Activated naive CD4-positive, alpha-beta T cell treated with anti-CD3 and anti-CD28 coated beads, Interleukin-2, amount 50 U/mL, for 24 hours (primary cell): ENCODE measurements at regions not wholly inside any gene's neighbourhood (a gene's known extent, or its start where the extent isn't known, plus 50 kb on each side); places are given as distances from the start of the nearest gene placed in this dataset.

ENCODE experiments used
- H3K27ac Mint-ChIP-seq: one replicate; pipeline ENCODE4 v1.8.0; 2021; ENCODE audit warnings: mild to moderate bottlenecking, mixed read lengths
- H3K27me3 Mint-ChIP-seq: one replicate; pipeline ENCODE4 v1.8.0; 2021; ENCODE audit warnings: mixed read lengths
- H3K36me3 Mint-ChIP-seq: one replicate; pipeline ENCODE4 v1.8.0; 2021; ENCODE audit warnings: mixed read lengths
- H3K4me1 Mint-ChIP-seq: one replicate; pipeline ENCODE4 v1.8.0; 2021; ENCODE audit warnings: mixed read lengths
- H3K4me3 Mint-ChIP-seq: one replicate; pipeline ENCODE4 v1.8.0; 2021; ENCODE audit warnings: mild to moderate bottlenecking, mixed read lengths
- H3K9me3 Mint-ChIP-seq: one replicate; pipeline ENCODE4 v1.8.0; 2021; ENCODE audit warnings: mixed read lengths

DNA sequence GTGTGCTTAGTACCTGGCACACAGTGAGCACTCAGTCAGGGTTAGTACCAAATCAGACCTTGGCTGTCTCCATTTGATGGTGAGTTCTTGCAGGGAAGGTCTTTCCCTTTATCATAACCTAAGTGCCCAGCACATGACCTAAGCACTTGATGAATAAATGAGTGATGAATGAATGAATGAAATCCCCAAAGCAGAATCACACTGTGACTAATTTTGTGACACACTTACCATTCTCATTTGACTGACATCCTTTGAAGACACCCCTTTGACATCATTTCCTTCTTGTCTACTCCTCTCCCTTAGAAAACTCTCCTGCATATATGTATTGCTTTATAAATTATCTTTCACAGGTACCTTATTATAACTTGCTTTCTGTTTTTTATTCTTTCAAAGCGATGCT is 130.2 kb upstream of the ELL2 start:
- peaks cover 1% of the 10 kb centered on the region for H3K27me3 Mint-ChIP-seq
- H3K4me3 Mint-ChIP-seq, result no peak overlapping the region
- H3K27ac Mint-ChIP-seq, result no peak overlapping the region
- H3K36me3 Mint-ChIP-seq, result no peaks in the 10 kb centered on the region
- no peaks in the 10 kb centered on the region for H3K4me1 Mint-ChIP-seq
- no peaks in the 10 kb centered on the region for H3K9me3 Mint-ChIP-seq

DNA sequence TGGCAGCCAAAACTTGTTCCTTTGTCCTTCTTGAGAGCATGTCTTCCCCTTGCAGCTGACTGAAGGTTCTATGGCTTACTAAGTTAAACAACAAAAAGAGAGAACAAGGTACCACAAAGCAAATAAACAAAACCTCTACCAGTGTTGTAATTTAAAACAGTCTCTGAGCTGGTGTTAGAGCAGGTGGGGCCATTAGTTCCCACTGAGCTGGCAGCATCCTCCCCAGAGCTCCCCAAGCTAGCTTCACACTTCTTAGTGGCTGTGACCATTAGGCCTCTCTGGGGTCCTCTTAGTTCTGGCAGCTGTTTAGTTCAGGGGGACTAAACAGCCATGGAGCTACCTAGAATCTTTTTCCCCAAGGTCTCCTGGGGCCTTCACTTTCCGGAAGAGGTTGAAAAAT is 128.6 kb upstream of the ELL2 start:
- H3K27ac Mint-ChIP-seq, result no peak overlapping the region
- H3K4me1 Mint-ChIP-seq, result no peaks in the 10 kb centered on the region

DNA sequence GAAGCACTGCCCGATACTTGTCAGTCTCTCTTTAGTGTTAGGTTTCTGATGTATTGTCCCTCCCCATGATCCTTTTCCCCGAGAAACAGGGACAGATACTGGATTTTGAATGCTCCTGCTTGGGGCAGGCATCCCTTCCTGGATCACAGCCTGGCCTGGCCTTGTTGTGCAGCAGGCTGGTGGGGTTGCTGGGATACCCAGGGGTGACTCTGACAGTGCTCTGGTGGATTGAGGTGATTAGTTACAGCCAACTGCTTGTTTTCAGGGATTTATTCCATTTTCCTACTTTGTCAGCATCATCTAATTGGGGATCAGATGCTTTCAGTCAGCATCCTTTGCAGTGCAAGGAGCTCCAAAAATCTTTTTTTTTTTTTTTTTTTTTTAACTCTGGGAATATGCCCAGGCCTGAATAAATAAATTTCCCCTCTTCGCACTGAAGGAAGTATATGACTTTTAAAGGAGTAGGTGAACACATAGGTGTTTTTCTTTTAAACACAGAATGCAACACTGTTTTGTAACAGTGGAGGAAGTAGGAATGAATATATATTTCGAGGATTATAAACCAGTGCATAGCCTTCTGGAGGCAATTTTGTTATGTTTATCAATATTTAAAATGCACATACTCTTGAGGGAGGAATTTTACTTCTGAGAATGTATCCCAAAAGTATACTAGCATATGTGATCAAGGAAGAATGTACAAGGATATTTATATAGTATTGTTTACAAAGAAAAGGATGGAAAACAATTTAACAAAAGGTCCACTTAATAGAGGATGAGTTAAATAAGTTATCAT is 127.3 kb upstream of the ELL2 start:
- no peaks in the 10 kb centered on the region for H3K36me3 Mint-ChIP-seq
- no peak overlapping the region for H3K27ac Mint-ChIP-seq
- peaks cover 5% of the 10 kb centered on the region for H3K27me3 Mint-ChIP-seq
- H3K4me3 Mint-ChIP-seq, result no peak overlapping the region
- no peaks in the 10 kb centered on the region for H3K9me3 Mint-ChIP-seq
- no peaks in the 10 kb centered on the region for H3K4me1 Mint-ChIP-seq

More for the DNA sequence above, 128.6 kb upstream of the ELL2 start:
- H3K9me3 Mint-ChIP-seq, result no peaks in the 10 kb centered on the region
- no peak overlapping the region for H3K4me3 Mint-ChIP-seq
- no peaks in the 10 kb centered on the region for H3K36me3 Mint-ChIP-seq
- H3K27me3 Mint-ChIP-seq, result peaks cover 1% of the 10 kb centered on the region

DNA sequence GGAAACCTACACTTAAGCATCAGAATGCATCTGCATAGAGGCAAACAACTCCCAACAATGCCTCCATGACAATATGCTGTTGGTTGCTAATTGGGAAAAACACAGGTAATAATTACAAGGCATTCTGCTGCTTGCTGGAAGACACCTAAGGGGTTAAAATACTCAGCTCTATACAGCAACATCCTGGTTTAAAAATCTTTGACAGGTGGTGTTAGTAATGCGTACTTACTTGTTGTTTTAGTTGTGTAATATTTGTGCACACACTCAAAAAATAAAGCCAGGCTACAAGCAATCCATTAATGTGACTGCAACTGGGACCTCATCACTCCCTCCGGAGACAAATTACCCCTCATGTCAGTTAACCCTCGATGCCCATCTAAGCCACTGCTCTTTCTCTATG is 126.3 kb upstream of the ELL2 start:
- Mint-ChIP-seq H3K36me3 (no peaks in the 10 kb centered on the region), H3K27ac (no peak overlapping the region), H3K9me3 (no peaks in the 10 kb centered on the region)

DNA sequence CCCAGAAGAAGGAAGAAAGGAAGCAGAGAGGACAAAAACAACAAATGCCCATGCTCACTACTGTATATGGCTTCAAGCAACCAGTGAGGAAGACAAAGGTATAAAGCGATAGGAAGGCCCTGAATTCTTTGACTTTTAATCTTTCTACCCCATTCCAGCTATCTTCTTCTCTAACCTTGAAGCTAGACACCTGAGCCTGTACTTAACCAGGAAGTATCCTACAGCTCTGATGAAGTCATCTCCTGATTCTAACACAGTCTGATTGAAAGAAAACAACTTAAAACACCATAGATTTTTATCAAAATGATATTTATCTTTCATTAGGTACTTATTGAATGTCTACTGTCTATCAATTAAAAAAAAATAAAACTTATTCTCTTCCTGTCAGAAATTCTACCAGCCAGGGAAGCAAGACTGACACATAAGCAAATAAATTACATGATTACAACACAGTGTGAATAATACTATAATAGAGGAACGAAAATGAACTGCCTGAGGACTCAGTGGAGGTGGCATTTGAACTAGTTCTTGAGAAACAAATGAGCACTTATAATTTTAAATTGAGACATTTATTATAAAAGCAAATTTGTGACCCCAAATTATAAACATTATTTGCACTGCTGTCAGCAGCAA is 123.3 kb upstream of the ELL2 start:
- Mint-ChIP-seq H3K4me3 (no peak overlapping the region), H3K9me3 (no peaks in the 10 kb centered on the region), H3K4me1 (peaks cover 15% of the 10 kb centered on the region), H3K36me3 (no peaks in the 10 kb centered on the region), H3K27me3 (peaks cover 7% of the 10 kb centered on the region), H3K27ac (no peak overlapping the region)

More for the DNA sequence above, 126.3 kb upstream of the ELL2 start:
- H3K4me3 Mint-ChIP-seq, result no peak overlapping the region
- peaks cover 6% of the 10 kb centered on the region for H3K4me1 Mint-ChIP-seq
- peaks cover 7% of the 10 kb centered on the region for H3K27me3 Mint-ChIP-seq

DNA sequence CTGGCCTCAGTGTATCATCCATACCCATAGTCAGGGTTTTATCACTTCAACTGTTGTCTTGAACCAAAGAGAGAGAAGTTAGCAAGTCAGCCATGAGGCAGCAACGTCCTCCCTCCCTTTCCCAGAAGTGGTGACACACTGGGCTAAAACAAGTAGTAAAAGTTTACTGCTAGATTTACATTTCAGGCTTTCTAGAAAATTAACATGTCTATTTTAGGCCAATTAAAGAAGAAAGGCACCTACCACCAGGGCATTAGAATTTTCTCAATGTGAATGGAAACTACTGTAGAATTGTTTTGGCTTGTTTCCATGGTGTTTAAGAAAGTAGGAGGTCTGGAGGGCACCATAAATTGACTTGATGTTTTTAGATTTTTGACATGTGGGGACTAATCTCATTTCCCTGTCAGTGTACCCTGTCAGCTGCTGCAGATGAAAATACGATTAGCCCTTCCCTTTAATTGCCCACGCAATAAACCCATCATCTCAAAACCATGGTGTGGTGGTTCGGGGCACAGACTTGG is 121.8 kb upstream of the ELL2 start:
- H3K4me3 Mint-ChIP-seq, result no peak overlapping the region
- H3K27ac Mint-ChIP-seq, result peak overlapping the region; percentile 36

DNA sequence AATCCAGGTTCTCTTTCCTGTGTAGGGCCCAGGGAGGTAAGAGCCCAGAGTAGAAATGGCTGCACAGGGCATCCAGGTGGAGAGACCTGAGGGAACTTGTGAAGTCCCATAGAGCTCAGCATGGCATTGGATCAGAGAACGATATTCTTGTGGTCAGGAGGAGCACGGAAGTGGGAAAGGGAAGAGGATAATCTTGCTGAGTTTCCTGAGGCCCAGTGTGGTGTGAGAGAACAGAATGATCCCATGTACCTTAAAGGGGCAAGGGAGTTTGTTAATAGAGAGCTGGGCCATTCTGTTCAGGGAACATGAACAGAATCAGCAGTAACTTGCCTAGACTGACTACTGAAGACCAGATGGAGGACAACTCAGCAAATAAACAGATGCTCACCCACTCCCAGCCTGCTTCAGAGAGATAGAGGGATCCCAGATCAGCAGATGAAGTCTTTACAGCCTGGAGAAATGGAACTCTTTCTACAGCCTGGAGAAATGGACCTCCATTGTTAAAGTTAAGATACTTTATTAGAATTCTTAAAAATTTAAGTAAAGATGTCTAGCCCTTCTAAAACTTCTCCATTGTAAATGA is 119.7 kb upstream of the ELL2 start:
- peaks cover 25% of the 10 kb centered on the region for H3K4me1 Mint-ChIP-seq

More for the DNA sequence above, 121.8 kb upstream of the ELL2 start:
- H3K36me3 Mint-ChIP-seq, result no peaks in the 10 kb centered on the region
- H3K4me1 Mint-ChIP-seq, result peaks cover 23% of the 10 kb centered on the region
- no peaks in the 10 kb centered on the region for H3K9me3 Mint-ChIP-seq
- peaks cover 7% of the 10 kb centered on the region for H3K27me3 Mint-ChIP-seq

DNA sequence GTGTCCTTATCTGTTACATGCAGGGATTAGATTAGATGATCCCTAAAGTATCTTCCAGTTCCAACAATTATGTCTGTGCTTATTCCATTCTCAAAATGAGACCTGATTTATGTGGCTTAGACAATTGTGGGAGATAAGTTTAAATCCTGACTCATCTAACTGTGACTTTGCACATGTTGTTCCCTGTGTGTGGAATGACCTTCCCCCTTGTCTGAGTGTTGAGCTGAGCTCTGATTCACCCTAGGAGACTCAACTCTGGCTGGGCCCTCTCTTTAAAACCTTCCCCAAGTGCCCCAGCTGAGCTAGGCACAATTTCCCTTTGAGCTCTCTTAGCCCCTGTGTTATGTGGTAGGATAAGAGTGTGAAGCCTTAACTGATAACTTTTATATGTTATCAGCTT is 118.9 kb upstream of the ELL2 start:
- Mint-ChIP-seq H3K4me3 (no peak overlapping the region), H3K27ac (no peak overlapping the region), H3K4me1 (peaks cover 25% of the 10 kb centered on the region), H3K27me3 (peaks cover 5% of the 10 kb centered on the region), H3K9me3 (no peaks in the 10 kb centered on the region), H3K36me3 (no peaks in the 10 kb centered on the region)

More for the DNA sequence above, 119.7 kb upstream of the ELL2 start:
- H3K27ac Mint-ChIP-seq, result no peak overlapping the region
- no peaks in the 10 kb centered on the region for H3K9me3 Mint-ChIP-seq
- no peak overlapping the region for H3K4me3 Mint-ChIP-seq
- H3K27me3 Mint-ChIP-seq, result peaks cover 5% of the 10 kb centered on the region
- H3K36me3 Mint-ChIP-seq, result no peaks in the 10 kb centered on the region

DNA sequence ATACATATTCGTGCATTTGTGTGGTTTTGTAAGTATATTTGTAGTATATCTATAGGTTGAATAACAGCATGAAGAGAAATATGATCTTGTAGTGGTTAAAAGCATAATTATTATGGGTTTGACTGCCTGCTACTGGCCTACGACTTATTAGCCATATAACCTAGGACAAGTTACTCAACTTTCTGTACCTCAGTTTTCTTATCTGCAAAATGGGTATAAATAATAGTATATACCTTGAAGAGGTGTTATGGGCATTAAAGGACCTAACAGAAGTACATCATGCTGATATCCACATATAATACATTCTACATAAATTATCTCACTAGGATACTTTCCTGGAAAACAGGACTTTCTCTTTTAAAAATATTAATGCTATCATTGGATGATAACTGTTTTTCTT is 118.3 kb upstream of the ELL2 start:
- Mint-ChIP-seq H3K27ac (no peak overlapping the region), H3K9me3 (no peaks in the 10 kb centered on the region), H3K36me3 (no peaks in the 10 kb centered on the region), H3K4me3 (no peak overlapping the region), H3K4me1 (peaks cover 25% of the 10 kb centered on the region), H3K27me3 (peaks cover 5% of the 10 kb centered on the region)

DNA sequence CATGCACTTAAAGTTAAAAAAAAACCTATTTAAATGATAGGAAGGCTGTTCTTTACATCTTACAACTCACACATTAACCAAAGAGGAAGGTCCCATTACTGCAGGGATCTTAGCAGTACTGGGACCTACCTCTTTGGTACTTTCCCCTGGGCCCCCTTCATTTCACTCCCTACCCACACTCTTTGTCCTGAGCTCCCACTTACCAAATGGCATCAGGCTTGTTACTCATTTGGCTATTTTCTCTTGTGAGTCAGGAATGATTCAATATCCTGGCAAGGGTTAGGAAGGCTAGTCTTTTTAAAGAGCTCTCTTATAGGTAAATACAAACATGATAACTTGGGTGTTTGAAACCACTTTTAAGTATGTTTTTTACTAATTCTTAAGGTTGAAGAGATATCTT is 117.4 kb upstream of the ELL2 start:
- Mint-ChIP-seq H3K9me3 (no peaks in the 10 kb centered on the region), H3K4me1 (peaks cover 25% of the 10 kb centered on the region), H3K36me3 (no peaks in the 10 kb centered on the region), H3K27ac (peak overlapping the region; percentile 36), H3K27me3 (peaks cover 2% of the 10 kb centered on the region), H3K4me3 (no peak overlapping the region)

DNA sequence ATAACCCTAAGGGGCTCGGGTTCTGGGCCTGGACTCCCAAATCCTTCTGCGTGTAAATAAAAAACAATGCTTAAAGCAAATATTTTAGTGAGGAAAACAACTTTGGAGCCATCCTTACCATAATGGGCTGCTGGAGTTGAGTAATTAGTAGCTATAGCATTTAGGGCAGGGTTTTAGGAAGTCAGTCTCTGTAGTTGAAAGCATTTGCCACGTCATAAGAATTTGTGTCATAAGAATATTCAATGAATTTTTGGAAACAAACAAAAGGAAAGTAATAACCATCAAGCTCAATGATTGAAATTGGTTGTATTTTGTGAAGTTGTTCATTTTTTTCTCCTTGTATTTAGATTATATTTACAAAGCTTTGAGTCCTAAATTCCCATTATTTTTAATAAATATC is 114.8 kb upstream of the ELL2 start:
- Mint-ChIP-seq H3K27me3 (no peaks in the 10 kb centered on the region), H3K36me3 (no peaks in the 10 kb centered on the region), H3K4me1 (peaks cover 18% of the 10 kb centered on the region), H3K27ac (no peak overlapping the region), H3K4me3 (no peak overlapping the region), H3K9me3 (no peaks in the 10 kb centered on the region)

DNA sequence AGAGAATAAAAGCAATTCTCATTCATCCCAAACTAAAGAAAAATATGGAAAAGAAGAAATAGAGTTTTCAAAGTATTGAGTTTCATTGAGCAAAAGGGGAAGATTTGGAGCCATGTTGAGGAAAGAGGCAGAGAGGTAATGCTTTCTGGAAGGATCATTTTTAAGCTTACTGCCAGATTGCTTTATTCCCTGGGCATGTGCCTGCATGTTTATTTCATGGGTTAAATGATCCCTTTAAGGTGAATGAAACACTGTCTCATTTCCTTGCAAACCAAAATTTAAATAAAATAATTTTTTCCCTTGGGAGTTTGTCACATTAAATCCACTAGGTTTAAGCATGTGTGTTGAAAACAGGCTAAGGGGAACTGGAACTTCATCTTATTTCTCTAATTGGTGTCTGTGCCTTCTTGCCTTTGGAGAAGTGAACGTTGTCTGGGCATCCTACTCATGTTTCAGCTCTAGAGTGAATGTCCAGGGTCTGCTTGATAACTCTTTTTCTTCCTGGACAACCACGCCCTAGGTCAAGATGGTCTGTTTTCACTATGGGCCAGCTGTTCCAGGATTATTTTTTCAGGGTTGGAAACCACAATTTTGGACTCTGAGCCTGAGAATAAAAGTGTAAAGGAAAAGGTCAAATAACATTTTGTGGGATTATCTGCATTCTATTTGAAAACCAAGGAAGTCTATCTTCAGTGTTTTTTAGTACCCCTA is 114.1 kb upstream of the ELL2 start:
- Mint-ChIP-seq H3K36me3 (no peaks in the 10 kb centered on the region), H3K4me1 (peaks cover 14% of the 10 kb centered on the region), H3K9me3 (no peaks in the 10 kb centered on the region), H3K27ac (no peak overlapping the region), H3K4me3 (no peak overlapping the region), H3K27me3 (no peaks in the 10 kb centered on the region)

DNA sequence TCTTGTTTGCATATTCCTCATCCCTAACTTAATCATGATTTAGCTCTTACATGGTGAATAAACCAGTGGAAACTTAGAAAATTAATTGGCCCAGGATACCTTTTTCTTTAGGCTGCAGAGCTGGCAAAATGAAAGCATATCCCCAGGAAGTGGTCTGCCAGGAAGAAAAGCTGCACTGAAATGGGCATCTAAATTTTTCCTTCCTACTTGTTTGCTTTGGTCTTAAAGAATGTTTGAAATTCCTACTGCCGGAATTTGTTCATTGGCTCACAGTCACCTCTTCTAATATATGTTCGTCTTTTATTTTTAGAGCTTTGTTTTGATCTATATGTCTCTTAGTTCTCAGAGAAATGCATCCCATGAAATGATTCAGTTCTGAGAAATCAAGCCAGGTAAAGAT is 113.2 kb upstream of the ELL2 start:
- no peaks in the 10 kb centered on the region for H3K27me3 Mint-ChIP-seq
- H3K27ac Mint-ChIP-seq, result no peak overlapping the region
- peaks cover 11% of the 10 kb centered on the region for H3K4me1 Mint-ChIP-seq
- no peaks in the 10 kb centered on the region for H3K9me3 Mint-ChIP-seq
- no peaks in the 10 kb centered on the region for H3K36me3 Mint-ChIP-seq
- no peak overlapping the region for H3K4me3 Mint-ChIP-seq

DNA sequence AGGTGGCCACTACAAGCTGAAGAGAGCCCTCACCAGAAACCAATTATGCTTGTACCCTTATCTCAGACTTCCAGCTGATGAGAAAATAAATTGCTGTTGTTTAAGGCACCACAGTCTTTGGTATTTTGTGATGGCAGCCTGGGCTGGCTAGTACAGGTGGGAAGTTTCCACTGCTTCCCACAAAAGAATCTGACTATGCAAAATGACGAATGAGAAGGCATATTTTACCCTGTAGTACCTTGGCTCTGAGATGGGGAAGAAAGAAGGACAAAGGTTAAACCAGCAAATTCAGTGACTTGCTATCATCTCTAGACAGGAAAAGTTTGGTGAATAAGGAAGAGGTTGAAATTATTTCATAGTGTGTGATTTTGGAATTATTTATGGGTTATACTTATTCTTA is 112.8 kb upstream of the ELL2 start:
- Mint-ChIP-seq H3K4me3 (no peak overlapping the region), H3K36me3 (no peaks in the 10 kb centered on the region), H3K4me1 (peaks cover 11% of the 10 kb centered on the region), H3K9me3 (no peaks in the 10 kb centered on the region), H3K27ac (no peak overlapping the region), H3K27me3 (no peaks in the 10 kb centered on the region)

DNA sequence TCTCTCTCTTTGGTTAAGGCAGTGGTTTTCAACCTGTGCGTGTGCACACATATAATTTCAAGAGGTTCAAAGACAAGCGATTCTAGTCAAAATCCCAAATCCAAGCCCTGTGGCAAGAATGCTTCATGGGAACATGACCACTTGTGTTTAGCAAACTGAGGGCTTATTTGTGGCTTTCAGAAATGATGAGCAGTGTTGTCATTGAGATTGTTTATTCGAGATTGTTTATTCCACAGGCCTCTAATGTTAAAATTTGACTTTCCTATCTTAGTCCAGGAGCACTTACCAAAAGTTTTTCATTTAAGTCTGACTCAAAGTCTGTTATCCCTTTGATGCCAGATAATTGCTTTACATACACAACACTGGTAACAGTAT is 111.1 kb upstream of the ELL2 start:
- Mint-ChIP-seq H3K36me3 (no peaks in the 10 kb centered on the region), H3K27ac (no peak overlapping the region), H3K9me3 (no peaks in the 10 kb centered on the region), H3K4me3 (no peak overlapping the region), H3K4me1 (no peaks in the 10 kb centered on the region), H3K27me3 (no peaks in the 10 kb centered on the region)
